KMS-11 (cell line): ENCODE measurements at regions not wholly inside any gene's neighbourhood (a gene's known extent, or its start where the extent isn't known, plus 50 kb on each side); places are given as distances from the start of the nearest gene placed in this dataset.

Source experiments
- H2AFZ ChIP-seq: fragments of 200-600 bp; sonication (generic); 2 replicates; pipeline ENCODE4 v1.6.1; 2016; ENCODE audit warnings: antibody characterized with exemption, mixed run types, low read depth
- H3K27ac ChIP-seq: fragments of 200-600 bp; sonication (generic); 2 replicates; pipeline ENCODE4 v1.6.1; 2016; ENCODE audit warnings: mild to moderate bottlenecking, mixed run types
- H3K27me3 ChIP-seq: fragments of 200-600 bp; sonication (generic); 2 replicates; pipeline ENCODE4 v1.6.1; 2017; ENCODE audit warnings: mild to moderate bottlenecking, low read depth, mixed run types, moderate library complexity; ENCODE audit not compliant: insufficient read depth
- H3K36me3 ChIP-seq: fragments of 200-600 bp; sonication (generic); 2 replicates; pipeline ENCODE4 v1.6.1; 2017; ENCODE audit warnings: mild to moderate bottlenecking, mixed run types; ENCODE audit not compliant: insufficient read depth
- H3K4me1 ChIP-seq: fragments of 200-600 bp; sonication (generic); 2 replicates; pipeline ENCODE4 v1.6.1; 2016; ENCODE audit warnings: mild to moderate bottlenecking, low read depth, mixed run types; ENCODE audit not compliant: poor library complexity, severe bottlenecking
- H3K4me2 ChIP-seq: fragments of 200-600 bp; sonication (generic); 2 replicates; pipeline ENCODE4 v1.7.0; 2016; ENCODE audit warnings: mild to moderate bottlenecking, mixed run types
- H3K4me3 ChIP-seq: fragments of 200-600 bp; sonication (generic); IDR thresholded peaks from 2 replicates; pipeline ENCODE4 v1.6.1; 2017; ENCODE audit warnings: low read depth, low read length, mixed read lengths; ENCODE audit not compliant: insufficient read depth
- H3K79me2 ChIP-seq: fragments of 200-600 bp; sonication (generic); 2 replicates; pipeline ENCODE4 v1.6.1; 2016; ENCODE audit warnings: low read depth, mixed run types; ENCODE audit not compliant: insufficient read depth
- H3K9ac ChIP-seq: fragments of 200-600 bp; sonication (generic); 2 replicates; pipeline ENCODE4 v1.6.1; 2016; ENCODE audit warnings: mild to moderate bottlenecking, mixed run types
- H4K20me1 ChIP-seq: fragments of 200-600 bp; sonication (generic); 2 replicates; pipeline ENCODE4 v1.6.1; 2016; ENCODE audit warnings: mild to moderate bottlenecking, mixed run types; ENCODE audit not compliant: insufficient read depth
- TF ChIP-seq, protein P1 (sequence below): fragments of 200-600 bp; sonication (generic); conservative IDR thresholded peaks from 2 replicates; pipeline ENCODE4 v1.6.1; 2017; ENCODE audit warnings: low read depth, mild to moderate bottlenecking, antibody characterized with exemption, low read length, moderate library complexity, mixed read lengths

DNA sequence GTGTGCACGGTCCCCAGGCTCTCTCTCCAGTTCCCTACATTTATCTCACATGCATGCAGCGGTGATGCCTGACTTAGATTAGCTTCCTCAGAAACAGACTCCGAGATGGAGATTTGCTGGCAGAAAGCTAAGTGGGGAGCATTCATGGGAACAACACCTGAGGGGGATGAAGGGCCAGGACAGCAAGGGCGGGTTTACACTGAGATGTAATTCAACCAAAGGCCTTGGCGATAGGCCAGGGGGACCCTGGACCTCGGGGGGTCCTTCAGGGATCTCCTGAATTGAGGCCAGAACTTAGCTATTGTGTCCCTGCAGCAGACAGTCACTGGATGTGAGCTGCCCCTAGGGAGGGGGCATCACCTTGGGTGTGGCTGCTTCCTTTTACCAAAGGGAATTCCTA, 246.1 kb upstream of the CSF3R start:
- Histone ChIP-seq H3K79me2 (no peaks in the 10 kb centered on the region), H3K4me2 (no peak overlapping the region), H3K4me1 (no peaks in the 10 kb centered on the region), H2AFZ (no peak overlapping the region), H3K4me3 (no peak overlapping the region), H3K9ac (no peak overlapping the region), H4K20me1 (no peaks in the 10 kb centered on the region), H3K27me3 (peaks cover 27% of the 10 kb centered on the region; the same call in 1 of the 2 replicates), H3K27ac (no peak overlapping the region), H3K36me3 (no peaks in the 10 kb centered on the region)
- TF ChIP-seq, protein P1, sequence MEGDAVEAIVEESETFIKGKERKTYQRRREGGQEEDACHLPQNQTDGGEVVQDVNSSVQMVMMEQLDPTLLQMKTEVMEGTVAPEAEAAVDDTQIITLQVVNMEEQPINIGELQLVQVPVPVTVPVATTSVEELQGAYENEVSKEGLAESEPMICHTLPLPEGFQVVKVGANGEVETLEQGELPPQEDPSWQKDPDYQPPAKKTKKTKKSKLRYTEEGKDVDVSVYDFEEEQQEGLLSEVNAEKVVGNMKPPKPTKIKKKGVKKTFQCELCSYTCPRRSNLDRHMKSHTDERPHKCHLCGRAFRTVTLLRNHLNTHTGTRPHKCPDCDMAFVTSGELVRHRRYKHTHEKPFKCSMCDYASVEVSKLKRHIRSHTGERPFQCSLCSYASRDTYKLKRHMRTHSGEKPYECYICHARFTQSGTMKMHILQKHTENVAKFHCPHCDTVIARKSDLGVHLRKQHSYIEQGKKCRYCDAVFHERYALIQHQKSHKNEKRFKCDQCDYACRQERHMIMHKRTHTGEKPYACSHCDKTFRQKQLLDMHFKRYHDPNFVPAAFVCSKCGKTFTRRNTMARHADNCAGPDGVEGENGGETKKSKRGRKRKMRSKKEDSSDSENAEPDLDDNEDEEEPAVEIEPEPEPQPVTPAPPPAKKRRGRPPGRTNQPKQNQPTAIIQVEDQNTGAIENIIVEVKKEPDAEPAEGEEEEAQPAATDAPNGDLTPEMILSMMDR: no peak

DNA sequence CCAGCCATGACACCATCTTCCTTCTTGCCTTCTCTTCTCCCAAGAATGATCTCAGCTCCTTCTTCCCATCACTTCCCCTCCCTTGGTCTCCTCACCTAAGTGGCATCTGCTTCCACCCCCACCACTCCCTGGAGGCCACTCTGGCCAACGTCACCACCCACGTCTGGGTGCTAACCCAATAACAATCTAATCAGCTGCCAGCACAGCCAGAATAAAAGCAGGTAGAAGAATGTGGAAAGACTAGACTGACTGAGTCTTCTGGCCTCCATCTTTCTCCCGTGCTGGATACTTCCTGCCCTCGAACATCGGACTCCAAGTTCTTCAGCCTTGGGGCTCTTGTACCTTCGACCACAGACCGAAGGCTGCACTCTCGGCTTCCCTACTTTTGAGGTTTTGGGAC, 245.3 kb upstream of the CSF3R start:
- Histone ChIP-seq H3K27ac (no peak overlapping the region), H3K27me3 (peaks cover 27% of the 10 kb centered on the region; the same call in 1 of the 2 replicates), H3K4me2 (no peak overlapping the region), H4K20me1 (no peaks in the 10 kb centered on the region), H3K36me3 (no peaks in the 10 kb centered on the region), H3K4me1 (no peaks in the 10 kb centered on the region), H3K79me2 (no peaks in the 10 kb centered on the region), H2AFZ (no peak overlapping the region), H3K9ac (no peak overlapping the region), H3K4me3 (no peak overlapping the region)
- TF ChIP-seq, protein P1: no peak

DNA sequence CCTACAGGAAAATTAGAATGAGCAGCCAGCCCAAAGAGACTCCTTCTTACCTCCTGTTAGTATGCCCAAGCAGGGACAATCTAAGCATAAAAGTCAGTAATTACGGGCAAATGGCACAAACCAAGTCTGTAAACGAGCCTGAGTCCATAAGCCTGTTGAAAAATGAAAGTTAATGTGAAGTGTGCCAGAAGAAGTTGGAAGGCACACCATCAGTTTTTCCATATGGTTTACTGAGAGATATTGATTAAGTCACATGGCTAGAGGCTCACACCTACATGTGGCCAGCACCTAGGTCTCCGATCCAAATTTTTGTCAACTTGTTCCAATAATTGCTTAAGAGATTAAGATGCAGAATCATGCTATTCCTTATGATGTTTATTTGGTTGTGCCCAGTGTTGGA, 242.4 kb upstream of the CSF3R start:
- H3K27ac ChIP-seq: no peak overlapping the region
- H3K27me3 ChIP-seq: peaks cover 29% of the 10 kb centered on the region; the same call in 1 of the 2 replicates
- TF ChIP-seq, protein P1: no peak
- H3K36me3 ChIP-seq: no peaks in the 10 kb centered on the region
- H3K9ac ChIP-seq: no peak overlapping the region
- H4K20me1 ChIP-seq: no peaks in the 10 kb centered on the region
- H2AFZ ChIP-seq: no peak overlapping the region
- no peak overlapping the region for H3K4me2 ChIP-seq
- no peaks in the 10 kb centered on the region for H3K4me1 ChIP-seq
- H3K79me2 ChIP-seq: no peaks in the 10 kb centered on the region
- no peak overlapping the region for H3K4me3 ChIP-seq

DNA sequence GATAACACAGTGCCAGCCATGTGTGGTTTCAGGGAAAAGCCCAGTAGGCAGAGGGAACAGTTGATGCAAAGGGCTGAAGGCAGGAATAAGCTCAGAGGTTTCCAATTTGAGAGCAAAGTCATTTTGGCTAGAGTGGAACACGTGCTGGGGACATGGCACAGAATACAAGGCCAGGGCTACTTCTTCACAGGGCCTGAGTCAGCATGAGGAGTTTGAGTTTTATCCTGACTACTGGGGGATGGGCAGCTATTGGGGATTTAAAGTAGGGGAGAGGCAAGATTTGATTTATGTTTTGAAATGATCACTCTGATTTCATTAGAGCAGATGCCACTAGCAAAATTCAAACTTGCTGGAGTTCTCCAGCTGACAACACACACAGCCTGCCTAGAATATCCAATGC, 241.1 kb upstream of the CSF3R start:
- Histone ChIP-seq H3K27me3 (peaks cover 32% of the 10 kb centered on the region; the same call in 1 of the 2 replicates), H3K79me2 (no peaks in the 10 kb centered on the region), H3K4me1 (no peaks in the 10 kb centered on the region), H2AFZ (no peak overlapping the region), H3K9ac (no peak overlapping the region), H3K4me3 (no peak overlapping the region), H3K27ac (no peak overlapping the region), H3K36me3 (no peaks in the 10 kb centered on the region), H3K4me2 (no peak overlapping the region), H4K20me1 (no peaks in the 10 kb centered on the region)
- TF ChIP-seq, protein P1: no peak
